Vagina (tissue), 2 donors: ENCODE measurements at regions not wholly inside any gene's neighbourhood (a gene's known extent, or its start where the extent isn't known, plus 50 kb on each side); places are given as distances from the start of the nearest gene placed in this dataset.
A peak's percentile ranks its signal among the peaks of the same experiment; 100 is the strongest.

Experiments used
- DNase-seq, 2 donors: peaks; one replicate each; pipeline ENCODE4 v3.0.0-alpha.2; 2017; ENCODE audit errors: extremely low spot score in 2 of 2
- H3K27ac ChIP-seq: fragments of 200-600 bp; sonication (generic); one replicate; pipeline ENCODE4 v1.5.1; 2019
- H3K27me3 ChIP-seq: fragments of 200-600 bp; sonication (generic); one replicate; pipeline ENCODE4 v1.5.1; 2019
- H3K36me3 ChIP-seq, 2 donors: fragments of 200-600 bp; sonication (generic); one replicate each; pipeline ENCODE4 v1.5.1; 2017 to 2019
- H3K4me1 ChIP-seq: fragments of 200-600 bp; sonication (generic); one replicate; pipeline ENCODE4 v1.5.1; 2019
- H3K4me3 ChIP-seq, 2 donors: fragments of 200-600 bp; sonication (generic); 1 replicate in 1 of 2; 2 replicates in 1 of 2; pipeline ENCODE4 v1.5.1; 2016 to 2019
- H3K9me3 ChIP-seq: fragments of 200-600 bp; sonication (generic); one replicate; pipeline ENCODE4 v1.5.1; 2019
- CTCF ChIP-seq, 3 experiments: fragments of 450-650 bp in 2 of 3; fragments of 200-600 bp in 1 of 3; sonication (generic) in 1 of 3; IDR thresholded peaks; one replicate each; pipeline ENCODE4 v1.5.1; 2017 to 2019; ENCODE audit warnings: antibody characterized with exemption in 3 of 3, mild to moderate bottlenecking in 2 of 3, moderate library complexity in 2 of 3
- POLR2A ChIP-seq, 2 donors: fragments of 450-650 bp; IDR thresholded peaks; one replicate each; pipeline ENCODE4 v1.6.1; 2017; ENCODE audit warnings: antibody characterized with exemption in 2 of 2, mild to moderate bottlenecking in 2 of 2, moderate library complexity in 2 of 2
- POLR2AphosphoS5 ChIP-seq, 2 donors: sonication (generic); formaldehyde crosslinking; IDR thresholded peaks; one replicate each; pipeline ENCODE4 v1.9.0; 2017; ENCODE audit warnings: antibody characterized with exemption in 2 of 2, mild to moderate bottlenecking in 2 of 2, low read depth in 1 of 2; ENCODE audit not compliant: insufficient read depth in 1 of 2
- intact Hi-C: fragments of 100-400 bp; cut with DNase I; formaldehyde crosslinking; loops from one replicate; pipeline ENCODE4 v1.15.1; 2023

GRCh38 chr7:156026076-156026600 is 213.9 kb upstream of the SHH start:
- H3K27me3 ChIP-seq, result no peaks in the 10 kb centered on the region
- intact Hi-C loops, result no loop called here
- no peak overlapping the region for H3K4me3 ChIP-seq
- TF ChIP-seq POLR2A (IDR thresholded peaks at IDR 0.05) (no peak), POLR2AphosphoS5 (IDR thresholded peaks at IDR 0.05; ENCODE audit: insufficient read depth in 1 of 2, low read depth in 1 of 2) (no peak), CTCF (IDR thresholded peaks at IDR 0.05) (no peak)
- H3K27ac ChIP-seq, result no peak overlapping the region
- no peak for DNase-seq
- H3K9me3 ChIP-seq, result no peaks in the 10 kb centered on the region
- H3K4me1 ChIP-seq, result no peaks in the 10 kb centered on the region
- no peaks in the 10 kb centered on the region for H3K36me3 ChIP-seq

- DNase-seq, result no peak
- no peaks in the 10 kb centered on the region for H3K9me3 ChIP-seq
- intact Hi-C loops, result no loop called here
- no peak for TF ChIP-seq POLR2A (IDR thresholded peaks at IDR 0.05)
- no peak for TF ChIP-seq CTCF (IDR thresholded peaks at IDR 0.05)
- no peaks in the 10 kb centered on the region for H3K4me1 ChIP-seq
- H3K27me3 ChIP-seq, result no peaks in the 10 kb centered on the region
- no peak overlapping the region for H3K4me3 ChIP-seq
- no peak overlapping the region for H3K27ac ChIP-seq
- no peaks in the 10 kb centered on the region for H3K36me3 ChIP-seq
Observed at GRCh38 chr7:156025675-156026074, 213.4 kb upstream of the SHH start.

DNA sequence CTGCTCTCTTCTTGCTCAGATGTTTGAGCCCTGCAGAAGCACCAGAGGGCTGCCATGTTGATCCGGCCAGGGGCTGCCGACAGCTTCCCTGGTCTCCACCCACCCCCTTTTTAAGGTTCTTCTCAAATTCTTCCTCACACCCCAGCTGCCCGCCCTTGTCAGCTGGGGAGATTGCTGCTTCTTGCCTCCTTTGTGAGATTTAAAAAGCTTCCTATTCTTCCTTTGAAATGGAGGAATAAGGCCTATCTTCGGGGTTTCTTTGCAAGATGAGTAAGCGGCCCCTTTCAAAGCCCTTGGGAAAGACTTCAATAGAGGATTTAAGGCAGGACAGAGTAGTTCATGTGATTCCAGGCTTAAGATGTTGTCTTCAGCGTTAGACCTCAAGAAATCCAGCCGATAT is 211.9 kb upstream of the SHH start:
- H3K36me3 ChIP-seq, result no peaks in the 10 kb centered on the region
- no peak overlapping the region for H3K27ac ChIP-seq
- DNase-seq, result peak in 1 of 2 donors; percentile 67
- no peak for TF ChIP-seq POLR2AphosphoS5 (IDR thresholded peaks at IDR 0.05; ENCODE audit: insufficient read depth in 1 of 2, low read depth in 1 of 2)
- no peak for TF ChIP-seq CTCF (IDR thresholded peaks at IDR 0.05)
- TF ChIP-seq POLR2A (IDR thresholded peaks at IDR 0.05), result no peak
- H3K4me3 ChIP-seq, result no peak overlapping the region
- no peaks in the 10 kb centered on the region for H3K27me3 ChIP-seq
- H3K9me3 ChIP-seq, result no peaks in the 10 kb centered on the region
- intact Hi-C loops, result no loop called here
- H3K4me1 ChIP-seq, result no peaks in the 10 kb centered on the region

DNA sequence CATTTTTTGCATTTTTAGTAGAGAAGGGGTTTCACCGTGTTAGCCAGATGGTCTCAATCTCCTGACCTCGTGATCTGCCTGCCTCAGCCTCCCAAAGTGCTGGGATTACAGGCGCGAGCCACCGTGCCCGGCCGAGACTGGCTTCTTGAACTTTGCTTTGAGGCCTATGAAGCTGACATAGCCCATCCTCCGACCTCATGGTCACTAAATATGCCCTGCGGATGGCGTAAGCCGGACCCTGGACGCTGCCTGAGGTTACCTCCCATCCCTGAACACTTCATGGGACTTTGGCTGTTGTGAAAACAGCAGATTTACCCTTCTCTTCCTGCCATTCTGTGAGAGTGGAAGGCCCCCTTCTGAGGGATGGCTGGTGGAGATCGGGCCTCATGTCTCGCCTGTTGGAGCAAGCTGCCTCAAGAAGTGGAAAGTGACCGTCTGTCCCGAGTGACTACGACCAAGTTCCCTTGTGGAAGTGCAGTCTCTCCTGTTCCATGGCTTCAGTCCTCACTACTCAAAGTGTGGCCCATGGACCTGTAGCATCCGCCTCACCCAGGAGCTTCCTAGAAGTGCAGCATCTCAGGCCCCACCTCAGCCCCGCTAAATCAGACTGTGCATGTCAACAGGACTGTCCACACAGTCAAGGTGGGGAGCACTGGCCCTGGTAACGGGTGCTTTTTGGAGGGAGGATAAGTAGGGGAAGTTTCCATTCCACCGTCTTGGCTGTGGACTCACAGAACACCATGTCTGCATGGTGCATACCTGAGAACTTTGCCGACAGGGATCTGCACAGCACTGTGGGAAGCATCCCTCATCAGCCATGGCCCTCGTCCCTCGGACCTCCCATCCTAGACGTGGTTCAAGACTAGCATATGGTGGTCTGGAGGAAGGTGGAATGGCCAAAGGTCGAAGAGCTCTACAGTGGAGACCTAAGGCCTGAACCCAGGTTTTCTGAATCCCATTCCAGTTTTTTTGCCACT is 210.5 kb upstream of the SHH start:
- Histone ChIP-seq H3K4me3 (no peak overlapping the region), H3K4me1 (no peaks in the 10 kb centered on the region), H3K9me3 (no peaks in the 10 kb centered on the region), H3K36me3 (no peaks in the 10 kb centered on the region), H3K27ac (no peak overlapping the region), H3K27me3 (no peaks in the 10 kb centered on the region)
- intact Hi-C loops, result no loop called here
- no peak for TF ChIP-seq POLR2AphosphoS5 (IDR thresholded peaks at IDR 0.05; ENCODE audit: insufficient read depth in 1 of 2, low read depth in 1 of 2)
- TF ChIP-seq POLR2A (IDR thresholded peaks at IDR 0.05), result no peak
- no peak for TF ChIP-seq CTCF (IDR thresholded peaks at IDR 0.05)
- DNase-seq, result peak; percentile 81 to 84

- peak in 1 of 2 donors; percentile 60 for DNase-seq
- no peaks in the 10 kb centered on the region for H3K27me3 ChIP-seq
- no peaks in the 10 kb centered on the region for H3K9me3 ChIP-seq
- no peaks in the 10 kb centered on the region for H3K36me3 ChIP-seq
- H3K4me1 ChIP-seq, result no peaks in the 10 kb centered on the region
- no peak overlapping the region for H3K4me3 ChIP-seq
- H3K27ac ChIP-seq, result no peak overlapping the region
- intact Hi-C loops, result no loop called here
- TF ChIP-seq POLR2AphosphoS5 (IDR thresholded peaks at IDR 0.05; ENCODE audit: insufficient read depth in 1 of 2, low read depth in 1 of 2), result no peak
- TF ChIP-seq POLR2A (IDR thresholded peaks at IDR 0.05), result no peak
- TF ChIP-seq CTCF (IDR thresholded peaks at IDR 0.05), result no peak
Observed at GRCh38 chr7:156021471-156021870, 209.2 kb upstream of the SHH start.
